Fibroblast of skin of scalp (primary cell): ENCODE measurements at regions not wholly inside any gene's neighbourhood (a gene's known extent, or its start where the extent isn't known, plus 50 kb on each side); places are given as distances from the start of the nearest gene placed in this dataset.
"Not testable (repeated sequence)": the region's sequence is repeated elsewhere in the genome, so short reads cannot be mapped to it uniquely, and the experiment has no call there.

Experiments used
- DNase-seq: peaks from one replicate; pipeline ENCODE4 v3.0.0-alpha.2; 2013

GRCh38 chr14:103232031-103232808, 101.8 kb upstream of the EIF5 start:
- no peak for DNase-seq

GRCh38 chr14:103232831-103233319, 101.2 kb upstream of the EIF5 start:
- DNase-seq = no peak

- no peak for DNase-seq
Observed at GRCh38 chr14:103233328-103233727, 100.7 kb upstream of the EIF5 start.

GRCh38 chr14:103234826-103235225, 99.2 kb upstream of the EIF5 start:
- DNase-seq = not testable (repeated sequence)

- not testable (repeated sequence) for DNase-seq
Observed at GRCh38 chr14:103235506-103235905, 98.5 kb upstream of the EIF5 start.

- DNase-seq = no peak
Observed at GRCh38 chr14:103239751-103240150, 94.3 kb upstream of the EIF5 start.

- DNase-seq = no peak
Observed at GRCh38 chr14:103241531-103241930, 92.5 kb upstream of the EIF5 start.

- peak; percentile 2 for DNase-seq
Observed at GRCh38 chr14:103243764-103244737, 90.0 kb upstream of the EIF5 start.

- peak; percentile 31 for DNase-seq
Observed at GRCh38 chr14:103245624-103246031, 88.4 kb upstream of the EIF5 start.

- no peak for DNase-seq
Observed at GRCh38 chr14:103246070-103246469, 88.0 kb upstream of the EIF5 start.

- no peak for DNase-seq
Observed at GRCh38 chr14:103247169-103247606, 86.8 kb upstream of the EIF5 start.

- DNase-seq = no peak
Observed at GRCh38 chr14:103250181-103250580, 83.9 kb upstream of the EIF5 start.

GRCh38 chr14:103250874-103251273, 83.2 kb upstream of the EIF5 start:
- DNase-seq = no peak

- DNase-seq = no peak
Observed at GRCh38 chr14:103255555-103255954, 78.5 kb upstream of the EIF5 start.

GRCh38 chr14:103256406-103256805, 77.6 kb upstream of the EIF5 start:
- DNase-seq = no peak

- DNase-seq = no peak
Observed at GRCh38 chr14:103257211-103257962, 76.7 kb upstream of the EIF5 start.

- DNase-seq = no peak
Observed at GRCh38 chr14:103258211-103258610, 75.8 kb upstream of the EIF5 start.

GRCh38 chr14:103259184-103259583, 74.9 kb upstream of the EIF5 start:
- no peak for DNase-seq

GRCh38 chr14:103259801-103260628, 74.0 kb upstream of the EIF5 start:
- no peak for DNase-seq

- peak; percentile 38 for DNase-seq
Observed at GRCh38 chr14:103260629-103261124, 73.4 kb upstream of the EIF5 start.

GRCh38 chr14:103267226-103267910, 66.7 kb upstream of the EIF5 start:
- no peak for DNase-seq
